ENCODE measurements at regions not wholly inside any gene's neighbourhood (a gene's known extent, or its start where the extent isn't known, plus 50 kb on each side); places are given as distances from the start of the nearest gene placed in this dataset.

- no peak for TF ChIP-seq CTCF (IDR thresholded peaks at IDR 0.05)
- no peak for TF ChIP-seq POLR2A (IDR thresholded peaks at IDR 0.05)
Observed at GRCh38 chr4:71870456-71870855, 86.6 kb upstream of the GC start.

Measured in heart left ventricle (tissue), 13 donors.